GM23338 (cell line): ENCODE measurements at regions not wholly inside any gene's neighbourhood (a gene's known extent, or its start where the extent isn't known, plus 50 kb on each side); places are given as distances from the start of the nearest gene placed in this dataset.

Experiments
- ATAC-seq: fragments of 200-7000 bp; cut with Tn5 transposase; 3 replicates; pipeline ENCODE4 v1.9.1; 2020
- DNase-seq: peaks from one replicate; pipeline ENCODE4 v3.0.0-alpha.2; 2015; ENCODE audit warnings: low spot score
- H2AFZ ChIP-seq: fragments of 200-600 bp; sonication (generic); 2 replicates; pipeline ENCODE4 v1.8.0; 2016; ENCODE audit warnings: antibody characterized with exemption, mild to moderate bottlenecking, moderate library complexity
- H3F3A ChIP-seq: fragments of 200-600 bp; sonication (generic); replicated peaks from 2 replicates; pipeline ENCODE4 v1.8.0; 2017; ENCODE audit warnings: antibody characterized with exemption, mixed run types, low read depth
- H3K27ac ChIP-seq: fragments of 200-600 bp; sonication (generic); 2 replicates; pipeline ENCODE4 v1.6.1; 2016; ENCODE audit warnings: low read depth
- H3K27me3 ChIP-seq: fragments of 200-600 bp; sonication (generic); 2 replicates; pipeline ENCODE4 v1.8.0; 2016; ENCODE audit warnings: mild to moderate bottlenecking, mixed run types, moderate library complexity; ENCODE audit not compliant: insufficient read depth
- H3K36me3 ChIP-seq: fragments of 200-600 bp; sonication (generic); 2 replicates; pipeline ENCODE4 v1.8.0; 2016; ENCODE audit warnings: mild to moderate bottlenecking; ENCODE audit not compliant: insufficient read depth
- H3K4me1 ChIP-seq: fragments of 200-600 bp; sonication (generic); 2 replicates; pipeline ENCODE4 v1.8.0; 2016; ENCODE audit warnings: mild to moderate bottlenecking, moderate library complexity; ENCODE audit not compliant: insufficient read depth
- H3K4me2 ChIP-seq: fragments of 200-600 bp; sonication (generic); 2 replicates; pipeline ENCODE4 v1.7.1; 2017; ENCODE audit warnings: mixed run types
- H3K4me3 ChIP-seq: fragments of 200-600 bp; sonication (generic); 2 replicates; pipeline ENCODE4 v1.6.1; 2016; ENCODE audit warnings: mixed run types
- H3K79me2 ChIP-seq: fragments of 200-600 bp; sonication (generic); replicated peaks from 2 replicates; pipeline ENCODE4 v1.8.0; 2017; ENCODE audit warnings: mild to moderate bottlenecking; ENCODE audit not compliant: insufficient read depth
- H3K9me2 ChIP-seq: fragments of 200-600 bp; sonication (generic); 2 replicates; pipeline ENCODE4 v1.8.0; 2017; ENCODE audit not compliant: insufficient read depth
- H4K20me1 ChIP-seq: fragments of 200-600 bp; sonication (generic); replicated peaks from 2 replicates; pipeline ENCODE4 v1.8.0; 2017; ENCODE audit warnings: mild to moderate bottlenecking; ENCODE audit not compliant: insufficient read depth
- H3K27ac Mint-ChIP-seq: 2 replicates; pipeline ENCODE4 v1.8.0; 2020; ENCODE audit warnings: inconsistent platforms, mild to moderate bottlenecking, moderate library complexity, mixed read lengths
- H3K27me3 Mint-ChIP-seq: 3 replicates; pipeline ENCODE4 v1.8.0; 2022; ENCODE audit warnings: low read depth, mild to moderate bottlenecking, moderate library complexity, mixed read lengths, inconsistent platforms; ENCODE audit not compliant: insufficient read depth, poor library complexity
- H3K36me3 Mint-ChIP-seq: 3 replicates; pipeline ENCODE4 v1.8.0; 2021; ENCODE audit warnings: low read depth, mild to moderate bottlenecking, inconsistent platforms, moderate library complexity, mixed read lengths
- H3K4me1 Mint-ChIP-seq: 3 replicates; pipeline ENCODE4 v1.8.0; 2020; ENCODE audit warnings: mild to moderate bottlenecking, inconsistent platforms, mixed read lengths
- H3K4me3 Mint-ChIP-seq: 3 replicates; pipeline ENCODE4 v1.8.0; 2021; ENCODE audit warnings: moderate library complexity, mild to moderate bottlenecking, inconsistent platforms, mixed read lengths
- H3K9me3 Mint-ChIP-seq: 3 replicates; pipeline ENCODE4 v1.8.0; 2020; ENCODE audit warnings: moderate library complexity, mild to moderate bottlenecking, inconsistent platforms, mixed read lengths
- CREB1 ChIP-seq: fragments of 250-450 bp; sonication (Bioruptor Pico); IDR thresholded peaks from 2 replicates; pipeline ENCODE4 v1.5.0; 2020; ENCODE audit warnings: low read depth, mild to moderate bottlenecking, moderate library complexity
- CTCF ChIP-seq, 2 experiments: fragments of 200-600 bp in 1 of 2; sonication (generic) in 1 of 2; conservative IDR thresholded peaks; 2 replicates each; pipeline versions ENCODE4 v1.5.1 to v1.6.1; 2016 to 2017; ENCODE audit warnings: antibody characterized with exemption in 2 of 2, low read depth in 2 of 2, mild to moderate bottlenecking in 2 of 2, moderate library complexity in 1 of 2
- ETS1 ChIP-seq: IDR thresholded peaks from 2 replicates; pipeline ENCODE4 v1.6.1; 2016; ENCODE audit warnings: antibody characterized with exemption
- EZH2 ChIP-seq: fragments of 200-600 bp; sonication (generic); IDR thresholded peaks from one replicate; pipeline ENCODE4 v1.8.0; 2017; ENCODE audit warnings: antibody characterized with exemption, mild to moderate bottlenecking, low read depth; ENCODE audit not compliant: unreplicated experiment
- EZH2phosphoT487 ChIP-seq: fragments of 200-600 bp; sonication (generic); IDR thresholded peaks from one replicate; pipeline ENCODE4 v1.8.1; 2018; ENCODE audit warnings: antibody characterized with exemption; ENCODE audit not compliant: unreplicated experiment
- JUNB ChIP-seq: IDR thresholded peaks from one replicate; pipeline ENCODE4 v1.6.1; 2016; ENCODE audit warnings: antibody characterized with exemption; ENCODE audit not compliant: unreplicated experiment
- NANOG ChIP-seq: IDR thresholded peaks from 2 replicates; pipeline ENCODE4 v1.6.1; 2016; ENCODE audit warnings: antibody characterized with exemption, borderline replicate concordance
- POLR2AphosphoS5 ChIP-seq: IDR thresholded peaks from 2 replicates; pipeline ENCODE4 v1.6.1; 2016; ENCODE audit warnings: antibody characterized with exemption, low read depth
- REST ChIP-seq: IDR thresholded peaks from one replicate; pipeline ENCODE4 v1.6.1; 2018; ENCODE audit warnings: antibody characterized with exemption; ENCODE audit not compliant: unreplicated experiment
- STAT1 ChIP-seq: IDR thresholded peaks from one replicate; pipeline ENCODE4 v1.6.1; 2016; ENCODE audit warnings: antibody characterized with exemption; ENCODE audit not compliant: unreplicated experiment
- ZNF114 ChIP-seq: fragments of 250-450 bp; sonication (Bioruptor Pico); IDR thresholded peaks from 2 replicates; pipeline ENCODE4 v1.5.0; 2020; ENCODE audit warnings: mild to moderate bottlenecking, moderate library complexity
- ZNF331 ChIP-seq: fragments of 250-450 bp; sonication (Bioruptor Pico); IDR thresholded peaks from 2 replicates; pipeline ENCODE4 v1.5.0; 2020; ENCODE audit warnings: low read depth, mild to moderate bottlenecking, moderate library complexity
- ZNF462 ChIP-seq: fragments of 250-450 bp; sonication (Bioruptor Pico); IDR thresholded peaks from 2 replicates; pipeline ENCODE4 v1.5.0; 2020; ENCODE audit warnings: mild to moderate bottlenecking, moderate library complexity

- Histone ChIP-seq H4K20me1 (no peaks in the 10 kb centered on the region), H2AFZ (peak overlapping the region; percentile 74), H3K27ac (no peak overlapping the region), H3K4me2 (no peak overlapping the region), H3K36me3 (no peaks in the 10 kb centered on the region), H3F3A (no peaks in the 10 kb centered on the region), H3K9me2 (no peaks in the 10 kb centered on the region), H3K4me3 (no peak overlapping the region), H3K79me2 (no peaks in the 10 kb centered on the region), H3K27me3 (no peaks in the 10 kb centered on the region), H3K4me1 (no peaks in the 10 kb centered on the region)
- TF ChIP-seq EZH2: no peak
- TF ChIP-seq JUNB: no peak
- no peak for TF ChIP-seq ZNF331 (CRISPR knock-in tag)
- no peak for TF ChIP-seq STAT1
- no peak for TF ChIP-seq ZNF462 (CRISPR knock-in tag)
- TF ChIP-seq REST: no peak
- TF ChIP-seq ETS1: no peak
- no peak for TF ChIP-seq ZNF114
- TF ChIP-seq NANOG: no peak
- TF ChIP-seq EZH2phosphoT487: no peak
- no peak for TF ChIP-seq POLR2AphosphoS5
- no peak for TF ChIP-seq CREB1 (CRISPR knock-in tag)
- no peak for TF ChIP-seq CTCF (conservative IDR thresholded peaks at IDR 0.05; ENCODE audit: low read depth in 2 of 2)
- Mint-ChIP-seq H3K27ac (peak overlapping the region; percentile 60; the same call in 1 of the 2 replicates), H3K9me3 (no peaks in the 10 kb centered on the region), H3K4me1 (peaks cover 5% of the 10 kb centered on the region; the same call in 1 of the 3 replicates), H3K4me3 (no peak overlapping the region), H3K36me3 (no peaks in the 10 kb centered on the region), H3K27me3 (peaks cover 1% of the 10 kb centered on the region)
- no peak for ATAC-seq
- no peak for DNase-seq
These were observed 265.1 kb upstream of the FAM241A start for GRCh38 chr4:111880116-111880515.
